ENCODE measurements at regions not wholly inside any gene's neighbourhood (a gene's known extent, or its start where the extent isn't known, plus 50 kb on each side); places are given as distances from the start of the nearest gene placed in this dataset.

- 51% methylated on average over 6 of the region's 8 CpGs for WGBS (ENCODE audit: low lambda C conversion rate)
- Histone ChIP-seq H3K4me2 (ENCODE audit: low read depth, low read length) (no peak overlapping the region), H3K9ac (ENCODE audit: insufficient read depth, low read depth, low read length) (no peak overlapping the region), H3K27me3 (ENCODE audit: control insufficient read depth in 1 of 2, insufficient read depth in 2 of 2, low read length in 2 of 2) (peaks cover 26 to 92% of the 10 kb centered on the region in 2 experiments), H4K20me1 (ENCODE audit: insufficient read depth, low read length) (no peaks in the 10 kb centered on the region), H3K9me3 (ENCODE audit: low read length) (no peaks in the 10 kb centered on the region), H3K36me3 (replicated peaks in 1 of 2; ENCODE audit: control insufficient read depth in 1 of 2, insufficient read depth in 2 of 2, low read length in 2 of 2) (no peaks in the 10 kb centered on the region), H3K27ac (ENCODE audit: extremely low read length, insufficient read depth, low read length) (no peak overlapping the region), H3K79me2 (ENCODE audit: insufficient read depth, low read length) (no peaks in the 10 kb centered on the region), H3K4me1 (ENCODE audit: insufficient read depth, low read length) (no peaks in the 10 kb centered on the region), H3K4me3 (replicated peaks in 1 of 3; ENCODE audit: insufficient read depth in 1 of 3, low read depth in 2 of 3, low read length in 3 of 3) (no peak overlapping the region), H2AFZ (ENCODE audit: low read length) (no peak overlapping the region)
- intact Hi-C loops (cut with micrococcal nuclease; ENCODE audit: unreplicated experiment) (no loop called here), in situ Hi-C loops (cut with HindIII; ENCODE audit: extremely low pct_ligation_motif_present, low pct_unique_long_range_greater_than_20kb) (no loop called here)
- BruUV-seq (replicated peaks), result no TSS peak
- DNase-seq (ENCODE audit: low spot score) (no peak), FAIRE-seq (no peak), ATAC-seq (no peak)
- TF ChIP-seq PRMT3 (CRISPR knock-in tag; IDR thresholded peaks at IDR 0.05; ENCODE audit: borderline replicate concordance, low read depth) (no peak), ZNF205 (CRISPR knock-in tag; IDR thresholded peaks at IDR 0.05) (no peak), ZNF124 (CRISPR knock-in tag; IDR thresholded peaks at IDR 0.05) (no peak), RFXAP (CRISPR knock-in tag; IDR thresholded peaks at IDR 0.05; ENCODE audit: borderline replicate concordance) (no peak), SP1 (IDR thresholded peaks at IDR 0.05) (no peak), SP1 (CRISPR knock-in tag; IDR thresholded peaks at IDR 0.05) (no peak), ZNF570 (CRISPR knock-in tag; IDR thresholded peaks at IDR 0.05; ENCODE audit: borderline replicate concordance) (no peak)
- ChIA-PET CTCF (ENCODE audit: low intra/inter-chr PET ratio, low total read pairs) (no interaction called here), POLR2A (no interaction called here)
These were observed 160.0 kb upstream of the TNRC6C start for GRCh38 chr17:77798481-77798880.

- H3K36me3 ChIP-seq (replicated peaks in 1 of 2; ENCODE audit: control insufficient read depth in 1 of 2, insufficient read depth in 2 of 2, low read length in 2 of 2), result no peaks in the 10 kb centered on the region
- H3K4me3 ChIP-seq (replicated peaks in 1 of 3; ENCODE audit: insufficient read depth in 1 of 3, low read depth in 2 of 3, low read length in 3 of 3), result no peak overlapping the region
- ATAC-seq (no peak), FAIRE-seq (no peak), DNase-seq (ENCODE audit: low spot score) (no peak)
- H3K9me3 ChIP-seq (ENCODE audit: low read length), result no peaks in the 10 kb centered on the region
- H3K27me3 ChIP-seq (ENCODE audit: control insufficient read depth in 1 of 2, insufficient read depth in 2 of 2, low read length in 2 of 2), result peaks cover 18 to 91% of the 10 kb centered on the region in 2 experiments; a peak in 4 of 5 replicates
- in situ Hi-C loops (cut with HindIII; ENCODE audit: extremely low pct_ligation_motif_present, low pct_unique_long_range_greater_than_20kb) (no loop called here), intact Hi-C loops (cut with micrococcal nuclease; ENCODE audit: unreplicated experiment) (no loop called here)
- TF ChIP-seq ZNF350 (CRISPR knock-in tag; IDR thresholded peaks at IDR 0.05; ENCODE audit: borderline replicate concordance, low read depth) (no peak), ZNF724P (CRISPR knock-in tag; IDR thresholded peaks at IDR 0.05; ENCODE audit: borderline replicate concordance) (no peak), ESRRA (CRISPR knock-in tag; IDR thresholded peaks at IDR 0.05; ENCODE audit: low read depth) (no peak), TRAFD1 (CRISPR knock-in tag; IDR thresholded peaks at IDR 0.05; ENCODE audit: borderline replicate concordance) (no peak), LRRFIP1 (CRISPR knock-in tag; conservative IDR thresholded peaks at IDR 0.05) (no peak), MXD3 (CRISPR knock-in tag; IDR thresholded peaks at IDR 0.05) (no peak), MTF2 (CRISPR knock-in tag; IDR thresholded peaks at IDR 0.05; ENCODE audit: borderline replicate concordance) (no peak), ZBTB7B (CRISPR knock-in tag; IDR thresholded peaks at IDR 0.05) (no peak)
- no TSS peak for BruUV-seq (replicated peaks)
- H3K4me1 ChIP-seq (ENCODE audit: insufficient read depth, low read length), result no peaks in the 10 kb centered on the region
- 60% methylated on average over 15 of the region's 15 CpGs for WGBS (ENCODE audit: low lambda C conversion rate)
- H3K9ac ChIP-seq (ENCODE audit: insufficient read depth, low read depth, low read length), result no peak overlapping the region
- no peaks in the 10 kb centered on the region for H4K20me1 ChIP-seq (ENCODE audit: insufficient read depth, low read length)
- no peak overlapping the region for H3K4me2 ChIP-seq (ENCODE audit: low read depth, low read length)
- H2AFZ ChIP-seq (ENCODE audit: low read length), result no peak overlapping the region
- ChIA-PET POLR2A (no interaction called here), CTCF (ENCODE audit: low intra/inter-chr PET ratio, low total read pairs) (no interaction called here)
- H3K79me2 ChIP-seq (ENCODE audit: insufficient read depth, low read length), result no peaks in the 10 kb centered on the region
- H3K27ac ChIP-seq (ENCODE audit: extremely low read length, insufficient read depth, low read length), result no peak overlapping the region
These were observed 157.7 kb upstream of the TNRC6C start for GRCh38 chr17:77800816-77801215.

Measured in HepG2 (cell line).